ENCODE measurements at regions not wholly inside any gene's neighbourhood (a gene's known extent, or its start where the extent isn't known, plus 50 kb on each side); places are given as distances from the start of the nearest gene placed in this dataset.

DNA sequence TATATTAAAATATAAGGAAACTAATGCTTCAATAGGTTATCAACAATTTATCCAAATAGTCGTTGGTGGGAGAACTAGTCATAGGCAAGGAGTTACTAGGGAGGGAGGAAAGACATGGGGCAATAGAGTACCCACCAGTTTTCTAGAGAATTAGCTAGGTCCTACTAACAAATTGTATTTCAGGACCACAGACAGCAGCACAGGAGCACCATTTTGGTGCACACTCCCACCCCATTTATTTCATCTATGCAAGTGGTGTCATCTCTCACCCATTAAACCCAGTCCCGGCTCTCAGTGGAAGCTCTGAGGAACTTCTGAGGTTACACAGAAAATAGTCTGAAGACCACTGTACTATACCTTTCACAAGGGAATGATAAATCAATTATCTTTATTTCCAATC is 89.0 kb upstream of the BCAR3 start:
- TF ChIP-seq EZH2 (IDR thresholded peaks at IDR 0.05; ENCODE audit: insufficient read depth, low read length), result no peak
- TF ChIP-seq, protein P1, sequence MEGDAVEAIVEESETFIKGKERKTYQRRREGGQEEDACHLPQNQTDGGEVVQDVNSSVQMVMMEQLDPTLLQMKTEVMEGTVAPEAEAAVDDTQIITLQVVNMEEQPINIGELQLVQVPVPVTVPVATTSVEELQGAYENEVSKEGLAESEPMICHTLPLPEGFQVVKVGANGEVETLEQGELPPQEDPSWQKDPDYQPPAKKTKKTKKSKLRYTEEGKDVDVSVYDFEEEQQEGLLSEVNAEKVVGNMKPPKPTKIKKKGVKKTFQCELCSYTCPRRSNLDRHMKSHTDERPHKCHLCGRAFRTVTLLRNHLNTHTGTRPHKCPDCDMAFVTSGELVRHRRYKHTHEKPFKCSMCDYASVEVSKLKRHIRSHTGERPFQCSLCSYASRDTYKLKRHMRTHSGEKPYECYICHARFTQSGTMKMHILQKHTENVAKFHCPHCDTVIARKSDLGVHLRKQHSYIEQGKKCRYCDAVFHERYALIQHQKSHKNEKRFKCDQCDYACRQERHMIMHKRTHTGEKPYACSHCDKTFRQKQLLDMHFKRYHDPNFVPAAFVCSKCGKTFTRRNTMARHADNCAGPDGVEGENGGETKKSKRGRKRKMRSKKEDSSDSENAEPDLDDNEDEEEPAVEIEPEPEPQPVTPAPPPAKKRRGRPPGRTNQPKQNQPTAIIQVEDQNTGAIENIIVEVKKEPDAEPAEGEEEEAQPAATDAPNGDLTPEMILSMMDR (IDR thresholded peaks at IDR 0.05; ENCODE audit: insufficient read depth, low read depth, low read length), result no peak
